Prostate gland (tissue), 2 donors: ENCODE measurements at regions not wholly inside any gene's neighbourhood (a gene's known extent, or its start where the extent isn't known, plus 50 kb on each side); places are given as distances from the start of the nearest gene placed in this dataset.

ENCODE experiments used
- CTCF ChIP-seq, 4 experiments: fragments of 200-600 bp in 2 of 4; fragments of 450-650 bp in 2 of 4; sonication (generic) in 2 of 4; IDR thresholded peaks; 1 replicate in 3 of 4; 2 replicates in 1 of 4; pipeline ENCODE4 v1.5.1; 2016 to 2019; ENCODE audit warnings: antibody characterized with exemption in 4 of 4, mild to moderate bottlenecking in 2 of 4, moderate library complexity in 2 of 4
- POLR2A ChIP-seq: fragments of 450-650 bp; IDR thresholded peaks from one replicate; pipeline ENCODE4 v1.6.1; 2016; ENCODE audit warnings: antibody characterized with exemption, mild to moderate bottlenecking
- POLR2AphosphoS5 ChIP-seq: sonication (generic); formaldehyde crosslinking; IDR thresholded peaks from one replicate; pipeline ENCODE4 v1.6.1; 2017; ENCODE audit warnings: antibody characterized with exemption

DNA sequence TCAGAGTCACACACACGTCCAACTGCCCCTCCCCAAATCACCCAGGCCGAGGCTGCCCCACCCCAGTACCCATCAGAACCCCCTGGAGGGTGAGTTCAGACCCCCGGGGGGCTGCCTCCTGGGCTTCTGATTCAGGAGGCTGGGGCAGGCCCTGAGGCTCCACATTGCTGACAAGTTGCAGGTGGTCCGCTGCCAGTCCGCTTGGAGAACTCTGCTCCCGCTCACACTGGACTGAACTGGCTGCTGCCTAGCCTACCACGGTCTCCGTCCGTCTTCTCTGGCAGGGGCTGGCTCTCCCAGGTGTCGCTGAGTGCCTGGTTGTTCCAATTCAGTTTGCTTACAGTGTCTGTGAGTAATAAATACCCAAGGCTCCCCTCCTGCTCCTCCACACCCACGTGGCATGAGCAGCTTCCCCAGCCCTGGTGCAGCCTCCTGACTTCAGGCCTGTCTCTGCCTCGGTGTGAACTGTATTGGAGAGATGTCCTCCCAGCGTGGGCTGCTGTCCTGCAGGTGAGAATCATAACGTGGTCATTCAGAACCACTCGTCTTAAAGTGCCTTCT, 163.4 kb downstream of the LAT start:
- TF ChIP-seq CTCF (IDR thresholded peaks at IDR 0.05) (no peak), POLR2AphosphoS5 (no peak), POLR2A (no peak)
